ENCODE measurements at regions not wholly inside any gene's neighbourhood (a gene's known extent, or its start where the extent isn't known, plus 50 kb on each side); places are given as distances from the start of the nearest gene placed in this dataset.

GRCh38 chr9:120186276-120186675 is 393.7 kb downstream of the CDK5RAP2 start:
- 8% methylated on average over 3 of the region's 3 CpGs for WGBS (ENCODE audit: missing lambda C conversion rate)

GRCh38 chr9:120184266-120184665 is 395.7 kb downstream of the CDK5RAP2 start:
- Histone ChIP-seq H3K4me2 (no peak overlapping the region), H3K4me1 (no peaks in the 10 kb centered on the region), H3K27ac (no peak overlapping the region), H3K4me3 (no peak overlapping the region), H3K9me3 (no peaks in the 10 kb centered on the region)
- WGBS (ENCODE audit: missing lambda C conversion rate): 30% methylated on average over 3 of the region's 3 CpGs
- CTCF ChIA-PET: no interaction called here
- no peak for ATAC-seq
- no peak for DNase-seq (ENCODE audit: low read depth in 1 of 2, low spot score in 1 of 2)
- no peak for FAIRE-seq
- TF ChIP-seq PHF8 (IDR thresholded peaks at IDR 0.05; ENCODE audit: borderline replicate concordance, low read depth) (no peak), JUN (IDR thresholded peaks at IDR 0.05) (no peak), E2F6 (IDR thresholded peaks at IDR 0.05; ENCODE audit: borderline replicate concordance, low read depth) (no peak), POLR2A (IDR thresholded peaks at IDR 0.05; ENCODE audit: low read length) (no peak), TP53 (CRISPR knock-in tag; IDR thresholded peaks at IDR 0.05) (no peak), USF2 (IDR thresholded peaks at IDR 0.05) (no peak), HDAC2 (IDR thresholded peaks at IDR 0.05) (no peak), ESRRA (IDR thresholded peaks at IDR 0.05; ENCODE audit: borderline replicate concordance, low read length) (no peak), KDM1A (IDR thresholded peaks at IDR 0.05; ENCODE audit: low read depth) (no peak), TFCP2L1 (CRISPR knock-in tag; IDR thresholded peaks at IDR 0.05) (no peak), JUNB (IDR thresholded peaks at IDR 0.05) (no peak), ATOH8 (CRISPR knock-in tag; IDR thresholded peaks at IDR 0.05; ENCODE audit: low read depth) (no peak), ELK1 (IDR thresholded peaks at IDR 0.05; ENCODE audit: low read depth, low read length) (no peak), CBX8 (IDR thresholded peaks at IDR 0.05) (no peak), RFX5 (IDR thresholded peaks at IDR 0.05) (no peak)
- POLR2A ChIA-PET: no interaction called here

More at GRCh38 chr9:120186276-120186675, 393.7 kb downstream of the CDK5RAP2 start:
- DNase-seq (ENCODE audit: low read depth in 1 of 2, low spot score in 1 of 2) (no peak), ATAC-seq (no peak), FAIRE-seq (no peak)
- Histone ChIP-seq H3K9me3 (no peaks in the 10 kb centered on the region), H3K4me2 (no peak overlapping the region), H3K27ac (no peak overlapping the region), H3K4me1 (no peaks in the 10 kb centered on the region), H3K4me3 (no peak overlapping the region)
- TF ChIP-seq GATA3 (IDR thresholded peaks at IDR 0.05; ENCODE audit: borderline replicate concordance): no peak
- CTCF ChIA-PET: interaction anchor here (0.9 to 1.0 kb wide), 2 partner anchors 24 to 291 kb away, joined by 3 read pairs; no protein-coding TSS in a partner anchor
- POLR2A ChIA-PET: no interaction called here

- 19% methylated on average over 3 of the region's 3 CpGs for WGBS (ENCODE audit: missing lambda C conversion rate)
- CTCF ChIA-PET: no interaction called here
Measured at GRCh38 chr9:120183615-120184014, 396.4 kb downstream of the CDK5RAP2 start.

GRCh38 chr9:120182011-120182410 is 398.0 kb downstream of the CDK5RAP2 start:
- ATAC-seq (no peak), FAIRE-seq (no peak), DNase-seq (ENCODE audit: low read depth in 1 of 2, low spot score in 1 of 2) (no peak)
- H3K4me2 ChIP-seq: no peak overlapping the region
- CTCF ChIA-PET: no interaction called here
- no peaks in the 10 kb centered on the region for H3K4me1 ChIP-seq
- H3K4me3 ChIP-seq: no peak overlapping the region
- WGBS (ENCODE audit: missing lambda C conversion rate): 0% methylated on average over 1 of the region's 1 CpG
- TF ChIP-seq HOXB5 (CRISPR knock-in tag; IDR thresholded peaks at IDR 0.05): no peak
- no peaks in the 10 kb centered on the region for H3K9me3 ChIP-seq
- POLR2A ChIA-PET: no interaction called here
- H3K27ac ChIP-seq: no peak overlapping the region

More at GRCh38 chr9:120183615-120184014, 396.4 kb downstream of the CDK5RAP2 start:
- Histone ChIP-seq H3K4me1 (no peaks in the 10 kb centered on the region), H3K4me3 (no peak overlapping the region), H3K27ac (no peak overlapping the region), H3K4me2 (no peak overlapping the region), H3K9me3 (no peaks in the 10 kb centered on the region)
- ATAC-seq (no peak), DNase-seq (ENCODE audit: low read depth in 1 of 2, low spot score in 1 of 2) (no peak), FAIRE-seq (no peak)
- TF ChIP-seq EP300 (IDR thresholded peaks at IDR 0.05): no peak
- POLR2A ChIA-PET: no interaction called here

Data from A549 (cell line).